KG1 (cell line): ENCODE measurements at regions not wholly inside any gene's neighbourhood (a gene's known extent, or its start where the extent isn't known, plus 50 kb on each side); places are given as distances from the start of the nearest gene placed in this dataset.

ENCODE experiments used
- DNase-seq: peaks from one replicate; lab custom pipeline; 2025; lab: John Stamatoyannopoulos, UW

DNA sequence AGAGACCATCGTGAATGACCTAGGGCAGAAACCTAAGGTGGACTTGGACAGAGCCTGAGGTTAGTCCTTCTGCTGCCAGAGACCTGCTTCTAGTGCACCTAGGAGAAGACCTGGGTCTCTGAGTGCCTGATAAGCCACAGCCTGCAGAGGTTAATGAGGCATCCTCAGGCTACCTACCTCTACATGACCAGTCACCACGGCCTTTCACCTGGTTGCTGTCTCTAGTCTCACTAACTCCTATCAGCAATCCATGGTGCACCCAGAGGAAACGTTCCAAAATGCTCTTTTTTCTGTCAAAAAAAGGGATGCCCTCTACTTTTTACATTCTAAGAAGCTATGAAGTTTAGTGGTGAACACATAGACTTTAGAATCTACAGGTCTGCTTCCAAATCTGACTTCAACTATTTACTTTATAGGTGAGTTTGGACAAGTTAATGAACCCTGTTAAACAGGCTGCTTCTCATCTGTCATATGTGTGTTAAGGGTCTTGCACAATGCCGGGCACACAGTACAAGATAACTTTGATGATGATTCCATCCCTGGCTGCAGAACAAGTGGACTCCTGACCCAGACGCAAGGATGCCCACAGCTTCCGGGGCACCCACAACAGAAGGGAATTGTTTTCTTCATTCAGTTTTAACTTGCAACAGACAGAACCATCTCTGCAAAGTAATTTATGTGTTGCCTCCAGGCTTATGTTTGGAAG lies 469.9 kb upstream of the CDH5 start:
- DNase-seq = no peak

DNA sequence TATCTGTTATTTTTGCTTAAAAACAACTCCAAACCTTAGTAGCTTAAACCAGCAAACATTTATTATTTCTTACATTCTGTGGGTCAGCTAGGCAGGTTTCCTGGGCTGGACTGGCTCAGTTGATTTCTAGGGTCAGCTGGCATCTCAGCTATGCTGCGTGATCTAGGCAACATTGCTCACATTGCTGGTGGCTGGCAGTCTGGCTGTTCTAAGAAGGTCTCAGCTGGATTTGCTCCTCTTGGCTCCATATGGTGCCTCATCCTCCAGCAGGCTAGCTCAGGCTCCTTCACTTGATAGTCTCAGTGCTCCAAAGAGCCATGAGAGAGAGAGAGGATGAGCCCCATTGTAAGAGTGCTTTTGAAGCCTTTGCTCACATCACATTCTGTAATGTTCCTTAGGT lies 470.6 kb upstream of the CDH5 start:
- DNase-seq = no peak

DNA sequence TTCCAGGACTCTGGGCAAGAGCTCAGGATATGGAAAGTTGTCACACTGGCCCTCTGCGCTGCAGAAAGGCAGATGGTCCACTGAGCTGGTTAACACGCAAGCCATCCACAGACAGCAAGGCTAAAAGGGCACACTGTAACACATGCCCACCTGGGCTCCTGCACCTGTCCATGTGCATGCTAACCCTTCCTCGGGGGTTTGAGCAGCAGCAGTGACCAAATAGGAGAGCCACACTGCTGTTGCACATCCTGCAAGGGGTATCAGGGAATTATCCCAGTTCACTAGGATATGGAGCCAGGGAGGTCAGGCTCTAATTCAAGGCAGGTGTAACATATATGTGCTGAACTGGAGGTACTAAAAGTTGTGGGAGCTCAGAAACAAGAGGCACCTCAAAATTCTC lies 471.0 kb upstream of the CDH5 start:
- DNase-seq = no peak

DNA sequence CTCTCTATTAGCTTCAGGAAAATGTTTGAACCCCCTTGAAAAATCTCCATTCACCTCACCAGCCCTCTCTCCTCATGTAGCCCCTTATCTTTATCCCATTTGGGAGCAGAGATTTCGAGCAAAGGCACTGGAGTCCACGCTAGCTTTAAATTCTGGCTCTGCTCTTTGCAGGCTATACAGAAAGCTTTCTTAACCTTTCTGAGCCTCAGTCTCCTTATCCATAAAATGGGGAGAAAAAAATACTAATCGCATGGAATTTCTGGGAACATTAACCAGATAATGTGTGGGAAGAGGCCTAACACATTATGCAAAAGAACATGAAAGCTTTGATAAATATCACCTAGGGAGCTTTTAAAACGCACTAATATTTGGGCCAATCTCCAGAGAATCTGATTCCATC lies 476.3 kb upstream of the CDH5 start:
- DNase-seq = no peak

DNA sequence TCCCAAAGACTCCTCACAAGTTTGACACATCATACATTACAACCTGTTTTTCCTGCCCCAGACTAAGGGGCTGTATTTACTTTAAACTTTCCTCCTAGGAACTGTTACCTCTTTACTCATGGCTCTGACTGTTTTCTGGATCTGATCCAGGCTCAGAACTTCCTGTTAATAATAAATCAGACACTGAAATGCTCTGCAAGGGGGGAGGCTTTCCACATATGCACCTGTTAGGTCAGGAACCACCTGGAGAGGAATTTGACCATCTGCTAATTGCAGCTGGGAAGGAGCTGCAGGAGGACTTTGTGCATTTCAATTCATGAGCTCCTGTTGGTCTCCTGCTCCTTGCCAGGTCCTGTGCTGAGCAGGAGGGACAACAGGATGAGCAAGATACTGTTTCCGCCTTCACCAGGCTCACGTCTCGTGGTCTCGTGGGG lies 476.9 kb upstream of the CDH5 start:
- DNase-seq = no peak

DNA sequence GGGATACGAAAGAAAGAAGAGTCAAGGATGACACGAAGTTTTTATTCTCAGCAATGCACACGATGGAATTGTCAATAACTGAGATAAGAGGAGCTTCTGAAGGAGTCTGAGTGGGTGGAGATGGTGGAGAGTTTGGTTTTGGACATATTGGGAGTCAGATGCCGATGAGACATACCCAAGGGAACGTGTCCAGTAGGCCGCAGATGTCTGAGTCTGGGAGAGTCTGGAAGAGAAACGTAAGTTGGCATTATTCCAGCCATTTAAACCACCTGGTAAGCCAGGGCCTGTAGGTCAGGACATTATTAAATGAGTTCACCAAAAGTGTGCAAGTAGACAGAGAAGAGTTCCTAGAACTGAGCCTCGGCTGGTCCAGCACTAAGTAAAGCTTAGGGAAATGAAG lies 478.3 kb upstream of the CDH5 start:
- no peak for DNase-seq

DNA sequence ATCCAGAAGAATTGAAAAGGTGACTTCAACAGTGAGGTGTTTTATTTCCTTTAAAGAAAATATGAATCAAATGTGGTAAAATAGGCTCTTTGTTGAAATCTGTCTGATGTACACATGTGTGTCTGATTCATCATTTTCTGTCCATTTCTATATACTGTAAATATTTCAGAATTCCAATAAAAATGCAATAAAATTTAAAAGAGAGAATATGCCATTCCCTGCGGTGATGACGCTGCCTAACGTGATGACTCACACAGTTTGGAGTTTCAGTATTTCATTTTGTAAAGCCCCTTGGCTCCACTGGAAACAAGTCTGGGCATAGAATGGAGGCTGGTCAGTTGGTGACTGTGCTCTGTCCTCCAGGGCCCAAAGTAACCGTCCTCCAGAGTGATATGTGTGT lies 482.5 kb upstream of the CDH5 start:
- no peak for DNase-seq

DNA sequence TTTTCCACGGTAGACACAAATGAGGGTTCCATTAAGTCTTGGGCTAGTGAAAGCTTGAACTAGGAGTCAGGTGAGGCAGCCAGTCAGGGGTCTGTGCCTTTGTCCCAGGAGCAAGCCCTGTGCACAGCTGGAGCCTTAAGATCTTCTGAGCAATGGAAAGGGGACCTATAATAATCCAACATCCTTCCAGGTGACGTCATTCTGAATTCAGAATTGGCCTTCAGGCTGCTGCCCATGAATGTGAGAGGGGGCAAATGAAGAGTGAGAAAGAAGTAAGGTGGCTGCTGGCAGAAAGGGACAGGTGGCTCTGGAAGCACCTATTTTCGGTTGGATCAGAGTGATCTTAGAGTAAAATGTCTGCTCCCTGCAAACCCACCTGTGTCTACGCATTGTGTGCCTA lies 488.1 kb upstream of the CDH5 start:
- no peak for DNase-seq

DNA sequence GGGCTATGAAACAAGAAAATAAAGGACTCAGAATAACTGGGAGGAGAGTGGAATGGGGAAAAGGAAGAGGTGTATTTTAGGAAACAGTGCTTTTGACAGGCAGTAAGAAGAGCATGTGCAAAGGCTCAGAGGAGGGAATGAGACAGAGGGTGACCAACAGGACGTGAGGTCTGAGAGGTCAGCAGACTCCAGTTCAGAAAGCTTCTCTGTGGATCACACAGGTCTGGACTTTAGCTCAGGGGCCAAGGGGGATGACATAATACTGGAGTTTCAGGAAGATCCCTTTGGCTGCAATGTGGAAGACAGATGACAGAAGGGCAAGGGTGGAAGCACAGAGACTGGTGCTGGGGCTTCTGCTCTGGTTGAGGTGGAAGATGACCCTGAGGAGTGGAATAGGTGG lies 489.9 kb upstream of the CDH5 start:
- DNase-seq = no peak

DNA sequence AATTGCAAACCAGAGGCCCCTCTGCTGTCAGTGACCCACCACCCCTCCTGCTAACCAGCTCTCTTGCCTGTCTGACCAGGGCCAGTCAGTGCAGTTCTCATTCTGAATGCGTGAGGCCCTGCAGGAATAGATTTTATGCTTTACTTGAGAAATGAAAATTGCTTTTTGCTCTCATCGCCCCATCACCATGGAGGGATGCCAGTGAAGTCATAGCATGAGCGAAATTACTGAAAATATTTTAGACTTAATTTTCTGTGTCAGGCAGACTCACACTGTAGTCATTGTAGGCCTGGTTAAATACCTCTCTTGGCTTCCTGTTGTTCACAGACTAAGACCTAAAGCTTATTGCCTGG lies 490.5 kb upstream of the CDH5 start:
- no peak for DNase-seq

DNA sequence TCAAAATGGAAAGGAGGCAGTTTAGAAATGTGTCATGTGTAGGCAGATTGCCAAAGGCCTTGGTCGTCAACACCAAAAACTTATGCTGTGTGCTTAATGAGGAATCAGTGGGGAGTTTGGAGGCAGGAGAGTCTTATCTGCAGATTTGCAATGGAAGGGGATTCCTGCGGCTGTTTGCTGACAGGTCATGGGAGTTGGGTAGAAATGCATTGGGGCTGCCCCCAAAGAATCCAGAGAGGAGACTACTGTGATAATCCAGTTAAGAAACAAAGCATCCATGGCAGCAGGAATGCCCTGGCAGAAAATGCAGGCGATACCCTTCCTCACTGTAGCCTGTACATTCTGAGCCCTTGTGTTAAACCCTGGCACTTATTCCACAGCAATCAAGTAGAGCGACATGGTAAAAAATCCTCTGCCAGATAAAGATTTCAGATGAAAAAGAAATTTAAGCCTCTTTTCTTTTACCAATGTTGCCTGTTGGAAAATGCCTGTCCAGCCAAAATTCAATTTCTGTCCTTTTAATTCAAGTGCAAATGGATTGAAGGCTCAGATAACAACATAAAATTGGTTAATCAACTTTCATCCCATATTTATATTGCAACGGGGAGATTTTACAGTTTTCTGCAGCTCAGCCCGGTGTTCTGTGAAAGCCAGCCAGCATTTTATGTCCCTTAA lies 491.0 kb upstream of the CDH5 start:
- no peak for DNase-seq

DNA sequence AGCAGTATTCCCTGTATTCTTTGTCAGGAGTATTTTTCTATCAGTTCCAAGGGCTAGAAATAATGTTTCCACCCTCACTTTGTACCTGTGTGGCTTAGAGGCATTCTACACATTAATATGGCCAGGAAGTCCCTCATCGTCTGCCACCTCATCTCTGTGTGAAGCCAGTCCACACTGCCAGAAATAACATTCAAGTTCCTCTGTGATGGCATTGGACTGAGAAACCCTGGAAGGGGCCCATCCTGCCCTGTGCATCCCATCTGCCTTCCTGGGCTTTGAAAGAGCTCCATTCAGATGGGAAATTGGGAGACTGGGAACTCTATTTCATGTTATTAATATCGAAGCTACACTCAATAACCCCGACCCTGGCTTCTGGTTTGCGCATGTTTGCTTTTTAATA lies 497.2 kb upstream of the CDH5 start:
- no peak for DNase-seq

DNA sequence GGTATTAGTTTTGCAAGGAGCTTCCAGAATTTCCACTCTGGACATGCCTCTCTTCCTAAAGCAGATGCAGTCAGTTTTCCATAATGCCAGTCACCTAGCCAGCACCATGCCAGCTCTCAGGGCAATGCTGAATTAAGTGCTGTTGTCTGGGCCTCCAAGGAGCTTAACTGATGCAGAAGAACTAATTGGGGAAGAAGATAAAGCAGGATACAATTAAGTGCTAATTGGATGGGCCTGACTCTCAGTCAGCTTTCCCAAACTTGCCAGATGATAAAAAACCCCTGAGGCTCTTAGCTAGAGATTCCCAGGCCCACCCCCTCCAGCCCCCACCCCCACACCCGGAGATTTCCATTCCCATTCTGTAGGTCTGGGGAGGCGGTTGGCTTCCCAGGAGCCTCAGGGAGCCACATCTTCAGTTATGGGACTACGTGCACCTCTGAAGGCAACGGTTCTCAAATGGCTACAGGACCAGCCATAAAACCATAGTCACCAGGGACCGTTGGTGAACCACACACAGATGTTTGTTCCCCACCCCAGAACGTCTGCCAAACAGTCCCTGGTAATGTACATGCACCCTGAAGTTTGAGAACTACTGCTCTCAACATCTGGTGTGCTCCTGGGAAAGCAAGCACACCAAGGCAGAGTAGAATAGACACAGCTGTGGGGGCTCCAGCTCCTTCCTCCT lies 499.1 kb upstream of the CDH5 start:
- no peak for DNase-seq

DNA sequence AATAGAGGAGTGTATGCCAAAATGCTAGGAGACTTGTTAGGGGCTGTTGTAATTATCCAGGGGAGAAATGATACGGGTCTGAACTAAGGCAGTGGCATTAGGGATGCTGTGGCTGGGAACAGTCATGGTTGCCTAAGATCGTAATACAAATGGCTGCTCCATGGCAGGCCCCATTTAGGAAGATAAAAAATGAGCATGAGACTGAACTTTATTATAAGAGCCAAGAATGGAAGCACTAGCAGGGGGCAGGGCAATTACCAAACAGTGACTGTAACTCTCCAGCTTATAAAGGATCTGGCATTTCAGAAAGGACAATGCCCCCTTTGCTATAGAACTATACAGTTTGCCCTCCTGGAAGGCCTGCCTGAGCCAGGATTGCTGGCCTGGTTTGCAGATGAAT lies 503.3 kb upstream of the CDH5 start:
- DNase-seq = no peak

DNA sequence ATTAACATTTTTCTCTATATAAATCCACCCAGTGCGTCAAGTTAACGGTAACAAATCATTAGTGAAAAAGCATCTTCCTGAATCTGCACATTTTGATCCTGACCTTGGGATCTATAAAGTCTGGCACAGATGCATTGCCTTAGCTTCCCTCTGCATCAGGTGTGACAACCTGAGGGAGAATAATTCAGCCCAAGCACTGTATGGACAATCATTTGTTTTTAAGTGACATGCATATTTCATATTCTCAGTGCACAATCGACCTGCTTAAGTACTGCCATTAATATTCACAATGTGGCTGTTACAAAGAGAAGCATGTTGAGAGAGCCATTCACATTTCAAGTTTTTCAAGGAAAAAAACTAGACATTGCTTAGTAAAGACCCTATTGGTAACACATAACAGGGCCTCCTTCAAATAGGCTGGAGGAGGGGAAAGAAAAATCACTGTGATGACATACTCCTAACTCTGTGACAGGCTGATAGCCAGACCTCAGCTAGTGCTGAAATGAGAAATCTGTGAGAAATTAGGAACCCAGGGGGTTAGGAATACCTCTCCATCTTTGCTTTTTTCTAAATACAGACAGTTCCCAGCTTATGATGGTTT lies 505.3 kb upstream of the CDH5 start:
- DNase-seq = no peak

DNA sequence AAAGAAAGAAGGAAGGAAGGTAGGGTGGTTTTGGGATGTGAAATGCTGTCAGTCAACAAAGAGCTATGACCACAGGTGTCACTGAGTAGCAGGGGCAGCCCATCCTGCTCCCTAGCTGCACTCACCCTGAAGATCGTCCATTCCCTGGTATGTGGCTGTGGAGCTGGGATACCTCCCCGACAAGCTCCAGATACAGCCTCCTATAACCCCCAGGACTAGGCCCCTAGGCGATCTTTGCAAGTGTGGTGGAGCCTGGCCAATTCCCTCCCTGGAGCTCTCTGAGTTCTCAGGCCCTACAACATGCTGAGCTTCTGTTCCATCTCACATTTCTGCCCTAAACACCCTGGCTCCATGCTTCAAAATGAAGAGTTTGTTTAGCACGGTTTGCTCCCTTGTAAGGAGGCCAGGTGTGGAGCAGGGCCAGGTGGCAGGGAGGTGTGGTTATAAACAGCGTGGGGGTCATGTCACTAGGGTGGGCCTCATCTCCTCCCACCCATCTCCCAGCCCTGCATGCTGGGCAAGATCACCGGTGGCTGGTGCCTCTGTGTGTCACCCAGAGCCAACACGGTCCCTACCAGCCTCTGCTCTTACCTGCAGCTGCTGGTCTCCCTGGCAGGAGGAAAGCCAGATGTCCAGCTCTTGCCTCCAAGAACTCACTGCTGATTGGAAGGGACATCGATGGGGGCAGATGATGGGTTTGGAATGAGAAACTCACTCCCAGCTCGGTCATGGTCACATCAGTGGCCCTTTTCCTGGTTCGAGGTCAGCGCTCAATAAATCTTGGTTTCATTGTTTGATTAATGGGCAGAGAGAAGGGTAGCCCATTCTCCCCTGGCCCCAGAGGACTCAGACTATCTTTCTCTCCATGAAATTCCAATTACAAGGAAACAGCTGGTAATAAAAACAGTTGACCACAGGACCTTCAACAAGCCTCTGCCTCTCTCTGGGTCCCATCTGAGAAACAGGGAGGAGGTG lies 511.0 kb upstream of the CDH5 start:
- no peak for DNase-seq

DNA sequence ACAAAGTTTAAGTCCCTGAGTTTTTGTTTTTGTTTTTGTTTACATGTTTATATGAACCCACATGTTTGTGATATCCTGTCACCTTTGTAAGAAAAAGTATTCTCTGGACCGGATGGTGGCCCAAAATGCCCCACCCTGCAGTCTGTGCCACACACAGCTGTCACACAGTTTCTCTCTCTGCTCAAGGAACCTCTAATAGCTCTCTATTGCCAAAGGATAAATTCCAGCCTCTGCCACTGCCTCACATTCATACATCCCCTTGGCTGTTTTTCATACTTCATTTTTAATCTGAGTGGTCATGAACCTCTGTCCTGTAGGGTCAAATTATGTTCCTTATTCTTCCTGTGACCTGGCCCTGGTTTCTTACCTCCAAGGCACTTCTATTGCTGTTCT lies 520.3 kb upstream of the CDH5 start:
- no peak for DNase-seq

DNA sequence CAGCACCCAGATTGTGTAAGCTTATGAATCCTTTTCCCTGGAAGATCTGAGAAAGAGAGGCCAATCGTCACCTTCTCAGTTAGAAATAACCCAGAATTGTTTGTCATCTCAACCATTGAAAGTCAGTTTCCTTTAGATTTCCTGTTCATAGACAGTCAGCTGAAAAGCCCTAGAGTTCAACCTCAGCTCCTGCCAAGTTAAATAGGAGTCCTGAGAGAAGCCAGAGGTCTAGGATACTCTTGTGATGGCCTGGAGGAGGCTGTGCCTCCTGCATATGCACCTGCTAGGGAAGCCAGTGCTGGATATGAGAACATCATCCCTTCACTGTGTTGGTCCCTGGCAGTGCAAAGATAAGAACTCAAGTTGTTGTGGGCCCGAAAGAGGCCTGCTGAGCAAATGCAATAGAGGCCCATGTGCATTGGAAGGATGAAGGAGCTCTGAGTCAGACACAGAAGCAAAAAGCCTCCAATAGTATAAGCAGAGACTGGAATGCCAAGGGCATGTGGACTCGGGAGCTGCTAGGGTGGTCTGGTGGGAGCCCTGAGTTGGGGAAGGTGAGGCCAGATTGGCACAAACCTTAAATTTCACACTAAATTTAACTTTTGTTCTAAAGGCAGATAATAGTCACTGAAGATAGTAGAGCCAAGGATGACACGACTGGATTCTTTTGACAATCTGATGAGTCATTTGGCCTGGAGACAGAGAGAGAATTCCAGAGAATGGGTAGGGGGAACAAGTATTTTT lies 520.9 kb upstream of the CDH5 start:
- DNase-seq = no peak

DNA sequence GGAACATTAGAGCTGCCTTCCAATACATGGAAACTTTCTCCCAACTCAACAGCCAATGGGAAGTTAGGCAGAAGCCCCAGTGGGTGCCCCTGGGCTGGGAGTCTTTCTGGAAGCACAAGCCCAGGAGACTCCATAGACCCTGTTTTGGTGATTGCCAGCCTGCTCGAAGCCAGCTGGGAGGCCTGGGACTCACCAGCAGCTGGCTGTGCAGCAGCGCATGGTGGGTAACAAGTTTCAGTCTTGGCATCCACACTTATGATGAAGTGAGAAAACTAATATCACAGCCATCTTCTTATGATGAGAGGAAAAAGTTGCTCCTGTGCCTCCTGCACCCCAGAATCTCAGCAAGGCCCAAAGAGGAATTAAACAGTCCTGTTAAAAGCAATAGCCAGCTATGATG lies 522.5 kb upstream of the CDH5 start:
- DNase-seq = no peak

DNA sequence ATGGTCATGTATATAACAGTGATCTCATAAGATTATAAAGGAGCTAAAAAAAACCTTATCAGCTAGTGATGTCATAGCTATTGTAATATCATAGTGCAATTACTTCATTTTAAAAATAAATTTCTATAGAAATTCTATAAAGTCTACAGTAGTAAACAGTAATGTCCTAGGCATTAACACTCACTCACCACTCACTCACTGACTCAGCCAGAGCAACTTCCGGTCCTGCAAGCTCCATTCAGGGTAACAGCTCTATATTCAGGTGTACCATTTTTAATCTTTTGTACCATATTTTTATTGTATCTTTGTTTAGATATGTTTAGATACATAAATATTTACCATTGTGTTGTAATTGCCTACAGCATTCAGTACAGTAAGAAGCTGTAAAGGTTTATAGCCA lies 524.4 kb upstream of the CDH5 start:
- DNase-seq = no peak

DNA sequence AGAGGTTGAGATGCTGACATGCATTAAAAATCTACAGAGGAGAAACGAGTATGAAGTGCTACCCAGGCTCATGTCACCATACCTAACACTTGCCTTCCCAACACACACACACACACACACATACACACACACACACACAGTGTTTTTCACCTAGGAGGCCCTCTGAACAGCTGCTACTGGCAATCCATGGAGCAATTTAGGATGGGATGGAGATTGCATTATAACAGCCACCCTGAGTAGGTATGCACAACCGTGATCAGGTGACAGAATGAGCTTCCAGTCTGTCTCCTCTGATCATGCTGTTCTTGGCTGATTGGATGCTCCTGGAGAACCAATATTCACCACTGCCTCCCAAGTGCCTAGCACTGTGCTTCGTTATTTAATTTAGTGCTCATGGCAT lies 528.5 kb upstream of the CDH5 start:
- DNase-seq = no peak
